GM18909 (cell line): ENCODE measurements at regions not wholly inside any gene's neighbourhood (a gene's known extent, or its start where the extent isn't known, plus 50 kb on each side); places are given as distances from the start of the nearest gene placed in this dataset.
"Not testable (repeated sequence)": the region's sequence is repeated elsewhere in the genome, so short reads cannot be mapped to it uniquely, and the experiment has no call there.

Experiments
- ATAC-seq: cut with Tn5 transposase; IDR thresholded peaks from one replicate; pipeline ENCODE4 v1.9.1; 2021; ENCODE audit warnings: mild to moderate bottlenecking; ENCODE audit not compliant: unreplicated experiment, poor library complexity

DNA sequence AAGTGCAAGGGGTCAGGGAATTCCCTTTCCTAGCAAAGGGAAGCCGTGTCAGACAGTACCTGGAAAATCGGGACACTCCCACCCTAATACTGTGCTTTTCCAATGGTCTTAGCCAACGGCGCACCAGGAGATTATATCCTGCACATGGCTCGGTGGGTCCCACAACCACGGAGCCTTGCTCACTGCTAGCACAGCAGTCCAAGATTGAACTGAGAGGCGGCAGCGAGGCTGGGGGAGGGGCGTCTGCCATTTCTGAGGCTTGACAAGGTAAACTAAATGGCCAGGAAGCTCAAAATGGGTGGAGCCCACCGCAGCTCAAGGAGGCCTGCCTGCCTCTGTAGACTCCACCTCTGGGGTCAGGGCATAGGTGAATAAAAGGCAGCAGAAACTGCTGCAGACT lies 76.5 kb upstream of the LINC00632 start:
- not testable (repeated sequence) for ATAC-seq

DNA sequence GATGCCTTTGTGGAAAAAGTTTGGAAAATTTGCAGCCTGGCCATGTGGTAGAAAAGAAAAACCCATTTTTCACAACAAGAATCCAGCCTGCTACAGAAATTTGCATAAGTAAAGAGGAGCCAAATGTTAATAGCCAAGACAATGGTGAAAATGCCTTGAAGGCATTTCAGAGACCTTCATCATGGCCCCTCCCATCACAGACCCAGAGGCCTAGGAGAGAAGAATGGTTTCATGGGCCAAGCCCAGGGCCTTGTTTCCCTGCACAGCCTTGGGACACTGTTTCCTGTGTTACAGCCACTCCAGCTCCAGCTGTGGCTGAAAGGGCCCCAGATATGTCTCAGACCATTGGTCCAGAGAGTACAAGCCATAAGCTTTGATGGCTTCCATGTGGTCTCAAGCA lies 101.4 kb upstream of the LINC00632 start:
- ATAC-seq: no peak

DNA sequence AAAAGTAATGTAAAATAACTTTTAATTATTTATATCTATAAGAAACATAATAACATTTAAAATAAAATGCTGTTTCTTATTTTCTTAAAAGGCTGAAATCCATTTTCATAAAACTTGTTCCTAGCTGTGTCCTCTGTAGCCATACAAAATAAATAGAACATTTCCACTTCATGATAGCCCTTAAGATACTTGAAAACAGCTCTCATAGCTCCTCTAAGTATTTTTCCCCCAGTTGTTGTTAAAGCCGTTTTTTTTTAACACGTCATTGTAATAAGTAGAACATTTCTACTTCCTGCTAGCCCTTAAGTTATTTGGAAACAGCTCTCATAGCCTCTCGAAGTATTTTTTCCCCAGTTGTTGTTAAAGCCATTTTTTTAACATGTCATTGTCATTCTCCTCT lies 97.3 kb upstream of the SOX3 start:
- ATAC-seq: no peak

DNA sequence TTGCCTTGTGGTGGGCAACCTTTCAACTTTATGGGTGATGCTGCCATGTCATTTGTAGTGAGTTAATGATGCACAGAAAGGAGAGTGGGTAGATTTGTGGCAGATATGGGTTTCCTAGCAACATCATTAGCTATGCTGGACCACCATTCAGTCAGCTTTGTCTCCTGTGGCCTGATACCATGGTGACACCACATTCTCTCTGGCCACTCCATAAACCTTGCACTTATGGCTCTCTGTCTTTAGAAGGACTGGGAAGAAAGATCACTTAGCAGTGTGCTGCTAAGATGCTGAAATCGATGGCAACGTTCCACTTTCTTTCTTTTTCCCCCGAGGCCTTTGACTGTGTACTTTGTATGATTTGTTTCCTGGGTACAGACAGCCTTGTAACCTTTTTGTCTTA lies 95.0 kb upstream of the SOX3 start:
- no peak for ATAC-seq

DNA sequence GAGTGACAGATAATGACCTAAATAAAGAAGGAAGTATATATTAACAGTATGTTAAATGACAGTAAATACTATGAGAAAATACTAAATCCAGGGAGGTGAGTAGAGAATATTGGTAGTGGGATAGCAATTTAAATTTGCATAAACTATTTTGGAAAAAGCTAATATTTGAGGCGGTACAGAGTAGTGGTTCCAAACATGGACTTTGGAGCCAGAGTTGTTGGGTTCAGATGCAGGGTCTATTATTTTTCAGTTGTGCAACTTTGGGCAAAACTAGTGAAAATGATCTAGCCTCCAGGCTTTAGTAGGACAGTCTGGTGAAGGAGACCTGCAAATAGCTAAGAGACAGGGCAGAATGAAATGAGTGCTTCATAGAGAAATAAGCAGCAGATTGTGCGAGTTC lies 84.8 kb upstream of the SOX3 start:
- no peak for ATAC-seq

DNA sequence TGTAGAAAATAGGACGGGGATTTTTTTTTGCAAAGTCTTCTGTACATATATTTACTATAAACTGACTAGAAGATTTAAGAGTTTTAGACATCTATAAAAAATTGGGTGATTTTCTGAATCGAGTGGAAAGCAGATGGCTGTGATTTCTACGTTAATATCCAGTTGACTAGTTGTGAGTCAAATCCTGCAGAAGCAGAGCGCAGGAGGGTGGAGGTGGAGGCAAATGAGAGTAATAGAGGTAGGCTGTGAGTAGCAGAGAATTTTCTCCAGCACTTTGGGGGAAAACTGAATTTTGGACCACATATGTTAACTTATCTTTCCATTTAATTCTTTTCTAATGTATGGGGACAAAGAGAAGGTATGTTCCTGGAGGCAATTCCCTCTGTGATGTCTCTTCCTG lies 82.1 kb upstream of the SOX3 start:
- no peak for ATAC-seq

DNA sequence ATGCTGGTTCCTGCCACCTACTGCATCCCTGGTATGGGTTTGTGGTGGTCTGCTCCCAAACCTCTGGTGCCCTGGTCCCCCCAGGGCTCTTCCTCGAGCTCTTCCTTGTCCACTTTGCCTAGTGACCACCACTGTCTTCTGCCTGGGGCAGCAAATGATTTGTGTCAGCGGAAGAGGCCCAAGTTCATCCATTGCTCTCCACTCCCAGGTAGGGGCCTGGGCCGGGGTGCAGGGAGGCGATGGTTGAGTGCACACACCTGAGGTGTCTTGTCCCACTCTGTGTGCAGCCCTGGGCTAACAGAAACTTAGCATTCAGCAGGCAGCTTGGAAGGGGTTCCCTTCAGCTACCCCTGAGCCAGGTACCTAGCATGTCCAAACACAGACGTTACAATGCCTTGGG lies 75.6 kb upstream of the SOX3 start:
- ATAC-seq: no peak

DNA sequence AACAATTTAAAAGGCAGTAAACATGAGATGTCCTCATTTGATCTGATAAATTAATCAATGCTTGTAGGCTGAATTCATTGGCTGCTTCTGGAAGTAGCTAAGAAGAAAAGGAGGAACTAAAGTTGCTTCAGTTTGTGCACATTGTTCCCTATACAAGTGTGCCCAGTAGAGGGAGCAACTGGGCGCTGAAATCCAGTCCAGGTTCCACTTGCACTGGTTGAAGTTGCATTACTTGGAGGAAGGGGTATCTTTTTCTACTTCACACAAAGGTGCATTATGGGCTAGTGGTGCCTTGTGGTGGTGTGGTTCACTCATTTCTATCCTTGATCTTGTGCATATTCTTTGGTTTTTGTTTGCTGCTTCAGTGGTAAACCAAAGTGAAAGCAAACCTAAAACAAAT lies 67.9 kb upstream of the SOX3 start:
- peak; percentile 88 for ATAC-seq

DNA sequence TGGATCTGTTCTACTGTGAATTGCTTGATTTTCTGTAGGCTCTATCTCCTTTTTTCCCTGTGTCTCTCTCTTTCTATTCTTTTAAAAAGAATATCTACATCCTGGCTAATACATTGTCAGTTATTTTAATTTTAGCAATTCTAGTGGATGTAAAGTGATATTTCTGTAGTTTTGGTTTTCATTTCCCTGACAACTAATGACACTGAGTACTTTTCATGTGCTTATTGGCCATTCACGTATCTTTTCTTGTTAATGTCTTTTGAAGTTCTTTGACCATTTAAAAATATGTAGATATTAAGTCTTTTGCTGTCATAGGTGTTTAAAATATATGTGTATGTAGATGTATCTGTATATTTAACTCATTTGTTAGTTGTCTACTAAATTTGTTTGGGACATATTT lies 59.0 kb upstream of the SOX3 start:
- ATAC-seq: no peak
